ENCODE measurements at regions not wholly inside any gene's neighbourhood (a gene's known extent, or its start where the extent isn't known, plus 50 kb on each side); places are given as distances from the start of the nearest gene placed in this dataset.

GRCh38 chr15:67915461-67916374, 75.9 kb upstream of the RNU6-1 start:
- no peak overlapping the region for H3K9ac ChIP-seq (ENCODE audit: low read length)
- no peak overlapping the region for H3K27ac ChIP-seq (ENCODE audit: low read depth, low read length)
- peaks cover 18% of the 10 kb centered on the region; the same call in 1 of the 2 replicates for H3K9me3 ChIP-seq (ENCODE audit: insufficient read depth, low read length)
- no peaks in the 10 kb centered on the region for H3K79me2 ChIP-seq (ENCODE audit: insufficient read depth, low read length)
- no peak overlapping the region for H2AFZ ChIP-seq (ENCODE audit: low read depth, low read length, severe bottlenecking)
- no peak for TF ChIP-seq CTCF (IDR thresholded peaks at IDR 0.05; ENCODE audit: insufficient read depth, low read length, poor library complexity, severe bottlenecking)
- TF ChIP-seq EZH2phosphoT487 (conservative IDR thresholded peaks at IDR 0.05; ENCODE audit: low read length): no peak
- H3K4me2 ChIP-seq (ENCODE audit: low read depth, low read length, poor library complexity, severe bottlenecking): no peak overlapping the region
- no peaks in the 10 kb centered on the region for H3K36me3 ChIP-seq (ENCODE audit: low read length)
- no peaks in the 10 kb centered on the region for H3K9me2 ChIP-seq (replicated peaks; ENCODE audit: insufficient read depth, low read length)
- no peaks in the 10 kb centered on the region for H3F3A ChIP-seq (ENCODE audit: insufficient read depth)
- H3K4me3 ChIP-seq (ENCODE audit: insufficient read depth, low read length, poor library complexity, severe bottlenecking): no peak overlapping the region
- H3K27me3 ChIP-seq (ENCODE audit: low read length): no peaks in the 10 kb centered on the region
- H4K20me1 ChIP-seq (ENCODE audit: low read depth, low read length): no peaks in the 10 kb centered on the region

- H3K27me3 ChIP-seq (ENCODE audit: low read length): no peaks in the 10 kb centered on the region
Observed at GRCh38 chr15:67916565-67916964, 76.7 kb upstream of the RNU6-1 start.

GRCh38 chr15:67917037-67917436, 77.2 kb upstream of the RNU6-1 start:
- Histone ChIP-seq H3K4me3 (ENCODE audit: insufficient read depth, low read length, poor library complexity, severe bottlenecking) (no peak overlapping the region), H3K36me3 (ENCODE audit: low read length) (no peaks in the 10 kb centered on the region), H3K27ac (ENCODE audit: low read depth, low read length) (no peak overlapping the region), H3K27me3 (ENCODE audit: low read length) (no peaks in the 10 kb centered on the region), H4K20me1 (ENCODE audit: low read depth, low read length) (no peaks in the 10 kb centered on the region), H3K9ac (ENCODE audit: low read length) (no peak overlapping the region), H3K4me2 (ENCODE audit: low read depth, low read length, poor library complexity, severe bottlenecking) (no peak overlapping the region), H3K79me2 (ENCODE audit: insufficient read depth, low read length) (no peaks in the 10 kb centered on the region), H2AFZ (ENCODE audit: low read depth, low read length, severe bottlenecking) (no peak overlapping the region), H3K9me2 (replicated peaks; ENCODE audit: insufficient read depth, low read length) (no peaks in the 10 kb centered on the region), H3F3A (ENCODE audit: insufficient read depth) (no peaks in the 10 kb centered on the region), H3K9me3 (ENCODE audit: insufficient read depth, low read length) (peaks cover 18% of the 10 kb centered on the region; the same call in 1 of the 2 replicates)
- TF ChIP-seq EZH2phosphoT487 (conservative IDR thresholded peaks at IDR 0.05; ENCODE audit: low read length): no peak
- no peak for TF ChIP-seq CTCF (IDR thresholded peaks at IDR 0.05; ENCODE audit: insufficient read depth, low read length, poor library complexity, severe bottlenecking)

More at GRCh38 chr15:67916565-67916964, 76.7 kb upstream of the RNU6-1 start:
- Histone ChIP-seq H3K9me3 (ENCODE audit: insufficient read depth, low read length) (peaks cover 18% of the 10 kb centered on the region; the same call in 1 of the 2 replicates), H3K79me2 (ENCODE audit: insufficient read depth, low read length) (no peaks in the 10 kb centered on the region), H2AFZ (ENCODE audit: low read depth, low read length, severe bottlenecking) (no peak overlapping the region), H3K36me3 (ENCODE audit: low read length) (no peaks in the 10 kb centered on the region), H4K20me1 (ENCODE audit: low read depth, low read length) (no peaks in the 10 kb centered on the region), H3K4me2 (ENCODE audit: low read depth, low read length, poor library complexity, severe bottlenecking) (no peak overlapping the region), H3K4me3 (ENCODE audit: insufficient read depth, low read length, poor library complexity, severe bottlenecking) (no peak overlapping the region), H3F3A (ENCODE audit: insufficient read depth) (no peaks in the 10 kb centered on the region), H3K9ac (ENCODE audit: low read length) (no peak overlapping the region), H3K9me2 (replicated peaks; ENCODE audit: insufficient read depth, low read length) (no peaks in the 10 kb centered on the region), H3K27ac (ENCODE audit: low read depth, low read length) (no peak overlapping the region)
- TF ChIP-seq CTCF (IDR thresholded peaks at IDR 0.05; ENCODE audit: insufficient read depth, low read length, poor library complexity, severe bottlenecking) (no peak), EZH2phosphoT487 (conservative IDR thresholded peaks at IDR 0.05; ENCODE audit: low read length) (no peak)

Data from SU-DHL-6 (cell line).